Ovary (tissue), 7 donors: ENCODE measurements at regions not wholly inside any gene's neighbourhood (a gene's known extent, or its start where the extent isn't known, plus 50 kb on each side); places are given as distances from the start of the nearest gene placed in this dataset.
"Not testable (repeated sequence)": the region's sequence is repeated elsewhere in the genome, so short reads cannot be mapped to it uniquely, and the experiment has no call there.

Experiments used
- DNase-seq, 5 donors: peaks; one replicate each; pipeline ENCODE4 v3.0.0-alpha.2; 2019 to 2020
- H3K27ac ChIP-seq, 2 donors: fragments of 200-600 bp; one replicate each; pipeline versions ENCODE4 v1.5.1 to v1.8.0; 2019 to 2022
- H3K27me3 ChIP-seq: fragments of 200-600 bp; one replicate; pipeline ENCODE4 v1.8.0; 2022
- H3K36me3 ChIP-seq: fragments of 200-600 bp; sonication (generic); one replicate; pipeline ENCODE4 v1.5.1; 2019
- H3K4me1 ChIP-seq: one replicate; pipeline ENCODE4 v1.8.1; 2013; ENCODE audit warnings: mild to moderate bottlenecking, moderate library complexity; ENCODE audit not compliant: insufficient read depth
- H3K4me3 ChIP-seq: fragments of 200-600 bp; sonication (generic); one replicate; pipeline ENCODE4 v1.5.1; 2017
- H3K9me3 ChIP-seq, 2 donors: fragments of 200-600 bp in 1 of 2; sonication (generic) in 1 of 2; one replicate each; pipeline versions ENCODE4 v1.5.1 to v1.8.1; 2013 to 2019; ENCODE audit warnings: mild to moderate bottlenecking in 1 of 2, moderate library complexity in 1 of 2
- CTCF ChIP-seq, 3 donors: fragments of 450-650 bp in 2 of 3; fragments of 200-600 bp in 1 of 3; IDR thresholded peaks; one replicate each; pipeline versions ENCODE4 v1.5.1 to v1.8.0; 2016 to 2022; ENCODE audit warnings: antibody characterized with exemption in 3 of 3, mild to moderate bottlenecking in 1 of 3
- EP300 ChIP-seq: sonication (generic); formaldehyde crosslinking; IDR thresholded peaks from one replicate; pipeline ENCODE4 v1.6.1; 2017; ENCODE audit warnings: antibody characterized with exemption
- POLR2A ChIP-seq: fragments of 450-650 bp; IDR thresholded peaks from one replicate; pipeline ENCODE4 v1.6.1; 2017; ENCODE audit warnings: antibody characterized with exemption, mild to moderate bottlenecking, moderate library complexity
- WGBS, 3 donors: extraction: QIAGEN DNeasy Blood & Tissue Kit in 1 of 3; methylation state at CpG; one replicate each; pipeline versions ENCODE4 v1.1.5 to v1.1.7; 2013 to 2017; 5-methylcytosine and 5-hydroxymethylcytosine counted together
- intact Hi-C, 4 donors: fragments of 100-400 bp; cut with DNase I; formaldehyde crosslinking; loops; one replicate each; pipeline versions ENCODE4 v1.11.0 to v1.15.1; 2022 to 2023
- donor health status: DM: no; HTN: no; CAD: no; lungs with moderate emphysema.
- donor health status: DM: no; HTN: no; CAD: no.
- donor health status: Bipolar disorder and iron deficiency.
- donor health status: DM: no; HTN: no; CAD: no.
- donor health status: DM: yes; HTN: yes; CAD: no.

GRCh38 chr3:62942764-62943163 is 67.5 kb upstream of the CADPS start:
- Histone ChIP-seq H3K36me3 (no peaks in the 10 kb centered on the region), H3K27me3 (no peaks in the 10 kb centered on the region), H3K4me1 (no peaks in the 10 kb centered on the region), H3K4me3 (no peak overlapping the region), H3K27ac (no peak overlapping the region), H3K9me3 (no peaks in the 10 kb centered on the region)
- DNase-seq, result no peak
- TF ChIP-seq EP300, result no peak
- TF ChIP-seq CTCF (IDR thresholded peaks at IDR 0.05), result no peak
- TF ChIP-seq POLR2A, result no peak
- intact Hi-C loops, result no loop called here

GRCh38 chr3:62948921-62949320 is 73.7 kb upstream of the CADPS start:
- intact Hi-C loops, result no loop called here
- H3K4me1 ChIP-seq, result no peaks in the 10 kb centered on the region
- DNase-seq, result no peak
- no peaks in the 10 kb centered on the region for H3K36me3 ChIP-seq
- no peak overlapping the region for H3K27ac ChIP-seq
- no peak for TF ChIP-seq CTCF (IDR thresholded peaks at IDR 0.05)
- no peak for TF ChIP-seq POLR2A
- TF ChIP-seq EP300, result no peak
- H3K4me3 ChIP-seq, result no peak overlapping the region
- 63 to 71% (median 65%) methylated on average over 4 of the region's 4 CpGs for WGBS, 3 donors
- no peaks in the 10 kb centered on the region for H3K9me3 ChIP-seq
- no peaks in the 10 kb centered on the region for H3K27me3 ChIP-seq

- no peaks in the 10 kb centered on the region for H3K27me3 ChIP-seq
- DNase-seq, result no peak
- no peak overlapping the region for H3K27ac ChIP-seq
- H3K36me3 ChIP-seq, result no peaks in the 10 kb centered on the region
- no peak for TF ChIP-seq CTCF (IDR thresholded peaks at IDR 0.05)
- TF ChIP-seq POLR2A, result no peak
- no peak for TF ChIP-seq EP300
- WGBS, 3 donors, result 27 to 43% (median 38%) methylated on average over 4 of the region's 4 CpGs
- intact Hi-C loops, result no loop called here
- H3K4me3 ChIP-seq, result no peak overlapping the region
- no peaks in the 10 kb centered on the region for H3K4me1 ChIP-seq
- no peaks in the 10 kb centered on the region for H3K9me3 ChIP-seq
These were observed 75.0 kb upstream of the CADPS start for GRCh38 chr3:62950210-62950609.

- Histone ChIP-seq H3K9me3 (no peaks in the 10 kb centered on the region), H3K4me3 (no peak overlapping the region), H3K4me1 (no peaks in the 10 kb centered on the region), H3K27me3 (no peaks in the 10 kb centered on the region), H3K27ac (no peak overlapping the region), H3K36me3 (no peaks in the 10 kb centered on the region)
- DNase-seq, result no peak
- intact Hi-C loops, result no loop called here
- TF ChIP-seq EP300 (no peak), CTCF (IDR thresholded peaks at IDR 0.05) (no peak), POLR2A (no peak)
- WGBS, 3 donors, result 56 to 63% (median 57%) methylated on average over 4 of the region's 4 CpGs
These were observed 75.9 kb upstream of the CADPS start for GRCh38 chr3:62951037-62951613.

- H3K27ac ChIP-seq, intact Hi-C loops, H3K4me3 ChIP-seq, H3K9me3 ChIP-seq, DNase-seq, H3K36me3 ChIP-seq, H3K4me1 ChIP-seq, H3K27me3 ChIP-seq: not testable (repeated sequence)
These were observed 76.7 kb upstream of the CADPS start for GRCh38 chr3:62951880-62952279.
